ENCODE measurements at regions not wholly inside any gene's neighbourhood (a gene's known extent, or its start where the extent isn't known, plus 50 kb on each side); places are given as distances from the start of the nearest gene placed in this dataset.

- Histone ChIP-seq H3K4me1 (no peaks in the 10 kb centered on the region), H3K27ac (no peak overlapping the region), H3K36me3 (no peaks in the 10 kb centered on the region), H3K9me3 (no peaks in the 10 kb centered on the region), H3K27me3 (no peaks in the 10 kb centered on the region), H3K4me3 (no peak overlapping the region)
- no peak for TF ChIP-seq CTCF (IDR thresholded peaks at IDR 0.05)
- DNase-seq (ENCODE audit: low spot score): no peak
These were observed 973.8 kb upstream of the SLC35B3 start for GRCh38 chr6:9409126-9409525.

GRCh38 chr6:9408402-9409117, 973.2 kb upstream of the SLC35B3 start:
- Histone ChIP-seq H3K36me3 (no peaks in the 10 kb centered on the region), H3K27me3 (no peaks in the 10 kb centered on the region), H3K4me1 (no peaks in the 10 kb centered on the region), H3K4me3 (no peak overlapping the region), H3K27ac (no peak overlapping the region), H3K9me3 (no peaks in the 10 kb centered on the region)
- DNase-seq (ENCODE audit: low spot score): no peak
- TF ChIP-seq CTCF (IDR thresholded peaks at IDR 0.05): no peak

GRCh38 chr6:9405825-9406224, 970.5 kb upstream of the SLC35B3 start:
- no peaks in the 10 kb centered on the region for H3K36me3 ChIP-seq
- H3K4me3 ChIP-seq: no peak overlapping the region
- DNase-seq (ENCODE audit: low spot score): no peak
- no peak overlapping the region for H3K27ac ChIP-seq
- no peaks in the 10 kb centered on the region for H3K4me1 ChIP-seq
- no peaks in the 10 kb centered on the region for H3K27me3 ChIP-seq
- H3K9me3 ChIP-seq: no peaks in the 10 kb centered on the region
- TF ChIP-seq CTCF (IDR thresholded peaks at IDR 0.05): no peak

GRCh38 chr6:9405369-9405768, 970.0 kb upstream of the SLC35B3 start:
- Histone ChIP-seq H3K36me3 (no peaks in the 10 kb centered on the region), H3K27me3 (no peaks in the 10 kb centered on the region), H3K27ac (no peak overlapping the region), H3K4me3 (no peak overlapping the region), H3K4me1 (no peaks in the 10 kb centered on the region), H3K9me3 (no peaks in the 10 kb centered on the region)
- no peak for TF ChIP-seq CTCF (IDR thresholded peaks at IDR 0.05)
- DNase-seq (ENCODE audit: low spot score): no peak

- H3K4me1 ChIP-seq: no peaks in the 10 kb centered on the region
- no peak overlapping the region for H3K27ac ChIP-seq
- no peak overlapping the region for H3K4me3 ChIP-seq
- H3K27me3 ChIP-seq: no peaks in the 10 kb centered on the region
- no peak for TF ChIP-seq CTCF (IDR thresholded peaks at IDR 0.05)
- H3K36me3 ChIP-seq: no peaks in the 10 kb centered on the region
- no peak for DNase-seq (ENCODE audit: low spot score)
- no peaks in the 10 kb centered on the region for H3K9me3 ChIP-seq
These were observed 969.2 kb upstream of the SLC35B3 start for GRCh38 chr6:9404351-9405146.
